SHP77 (cell line): ENCODE measurements at regions not wholly inside any gene's neighbourhood (a gene's known extent, or its start where the extent isn't known, plus 50 kb on each side); places are given as distances from the start of the nearest gene placed in this dataset.
"Not testable (repeated sequence)": the region's sequence is repeated elsewhere in the genome, so short reads cannot be mapped to it uniquely, and the experiment has no call there.

Source experiments
- DNase-seq, 2 experiments: peaks; one replicate each; lab custom pipeline; 2025; lab: John Stamatoyannopoulos, UW

DNA sequence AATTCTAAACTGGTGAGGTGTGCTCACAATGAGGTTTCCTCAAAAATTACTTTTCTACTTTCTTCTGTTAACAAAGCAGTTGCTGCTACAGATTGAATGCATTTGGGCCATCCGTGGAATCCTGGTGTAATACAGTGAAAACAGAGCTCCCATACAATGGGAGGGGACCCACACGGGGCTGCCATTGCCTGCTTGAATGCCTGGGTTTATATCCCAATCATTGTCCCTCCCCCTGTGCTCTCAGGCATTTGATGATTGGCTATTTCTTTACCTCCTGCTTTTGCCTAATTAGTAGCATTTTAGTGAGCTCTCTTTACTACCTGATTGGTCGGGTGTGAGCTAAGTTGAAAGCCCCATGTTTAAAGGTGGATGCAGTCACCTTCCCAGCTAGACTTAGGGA lies 52.9 kb upstream of the CSF1 start:
- not testable (repeated sequence) for DNase-seq

DNA sequence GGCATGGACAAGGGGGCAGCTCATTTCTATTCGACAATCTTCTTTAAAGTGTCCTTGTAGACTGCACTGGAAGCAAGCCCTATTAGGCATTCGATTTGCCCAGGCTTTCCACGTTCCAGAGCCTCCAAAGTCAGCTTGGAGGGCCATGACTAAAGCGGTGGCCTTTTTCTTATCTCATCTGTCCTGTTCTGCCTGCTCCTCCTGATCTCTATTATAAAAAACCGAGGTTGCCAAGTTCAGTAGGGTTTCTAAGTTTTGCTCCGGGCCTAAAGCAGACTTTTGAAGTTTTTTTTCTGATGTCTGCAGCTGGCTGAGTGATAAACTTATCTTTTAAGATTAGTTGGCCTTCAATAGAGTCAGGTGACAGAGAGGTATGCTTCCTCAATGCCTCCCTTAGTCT lies 54.7 kb upstream of the CSF1 start:
- not testable (repeated sequence) for DNase-seq

DNA sequence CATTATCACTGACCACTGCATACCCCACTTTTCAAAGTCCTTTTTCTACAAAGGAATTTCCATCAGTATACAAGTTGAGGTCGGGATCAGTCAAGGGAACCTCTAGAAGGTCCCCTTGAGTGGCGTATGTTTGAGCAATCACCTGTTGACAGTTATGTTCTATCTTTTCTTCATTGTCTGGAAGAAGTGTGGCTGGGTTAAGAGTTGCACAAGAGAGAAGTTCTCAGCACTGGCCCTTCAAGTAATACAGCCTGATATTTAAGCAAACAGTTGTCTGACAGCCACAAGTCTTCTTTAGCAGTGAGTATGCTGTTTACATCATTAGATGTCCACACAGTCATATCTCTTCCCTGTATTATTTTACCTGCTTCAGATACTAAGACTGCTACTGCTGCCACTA lies 56.7 kb upstream of the CSF1 start:
- DNase-seq, result not testable (repeated sequence)

DNA sequence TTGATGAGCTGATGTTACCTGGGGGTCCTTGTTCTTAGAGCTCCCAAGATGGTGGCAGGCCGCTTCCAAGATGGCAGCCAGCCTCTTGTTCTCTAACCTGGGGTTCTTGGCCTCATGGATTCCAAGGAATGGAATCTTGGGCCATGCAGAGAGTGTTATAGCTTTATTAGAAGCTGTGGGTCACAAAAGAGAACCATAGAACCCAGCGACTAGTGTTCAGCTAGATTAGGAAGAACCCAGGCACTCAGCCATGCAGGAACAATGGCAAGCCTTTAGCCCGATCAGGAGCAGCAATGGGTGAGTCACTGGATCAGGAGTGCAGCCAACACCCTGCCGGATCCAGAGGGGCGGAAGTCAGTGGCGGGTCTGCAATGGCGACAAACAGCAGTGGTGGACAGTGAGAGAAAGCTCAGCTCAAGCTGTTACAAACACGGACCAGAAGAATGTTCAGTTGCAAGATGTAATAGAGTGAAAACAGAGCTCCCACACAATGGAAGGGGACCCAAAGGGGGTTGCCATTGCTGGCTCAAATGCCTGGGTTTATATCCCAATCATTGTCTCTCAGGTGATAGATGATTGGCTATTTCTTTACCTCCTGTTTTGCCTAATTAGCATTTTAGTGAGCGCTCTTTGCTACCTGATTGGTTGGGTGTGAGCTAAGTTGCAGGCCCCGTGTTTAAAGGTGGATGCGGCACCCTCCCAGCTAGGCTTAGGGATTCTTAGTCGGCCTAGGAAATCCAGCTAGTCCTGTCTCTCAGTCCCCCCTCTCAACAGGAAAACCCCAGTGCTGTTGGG lies 58.2 kb upstream of the CSF1 start:
- DNase-seq, result not testable (repeated sequence)

DNA sequence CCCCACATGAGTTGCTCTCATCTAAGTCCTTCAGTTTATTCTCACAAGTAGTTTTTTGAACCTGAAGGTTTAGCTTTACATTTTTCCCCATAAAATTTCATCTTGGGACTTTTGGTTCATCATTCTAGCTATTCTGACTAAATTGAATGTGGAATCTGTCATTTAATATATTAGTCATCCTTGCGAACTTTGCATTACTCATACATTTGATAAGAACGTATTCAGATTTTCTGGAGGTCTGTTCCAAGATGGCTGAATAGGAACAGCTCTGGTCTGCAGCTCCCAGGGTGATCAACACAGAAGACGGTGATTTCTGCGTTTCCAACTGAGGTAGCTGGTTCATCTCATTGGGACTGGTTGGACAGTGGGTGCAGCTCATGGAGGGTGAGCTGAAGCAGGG lies 59.8 kb upstream of the CSF1 start:
- no peak for DNase-seq

DNA sequence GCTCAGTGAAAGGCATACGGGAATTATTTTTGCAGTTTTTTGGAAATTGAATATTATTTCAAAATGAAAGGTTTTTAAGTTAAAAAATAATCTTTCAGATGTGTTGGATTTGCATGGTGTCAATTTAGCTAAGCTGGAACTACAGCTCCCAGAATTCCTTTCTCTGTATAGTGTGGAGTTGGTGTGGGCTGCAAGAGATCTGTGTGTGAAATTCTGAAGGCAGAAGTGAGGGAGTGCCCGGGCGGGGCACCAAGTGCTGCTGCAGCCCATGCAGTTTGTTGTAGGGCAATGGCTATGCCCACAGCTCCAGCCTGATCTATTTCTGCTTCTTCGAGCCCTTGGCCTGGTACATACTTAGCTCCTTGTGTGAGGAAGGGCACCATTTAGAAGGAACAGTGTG lies 60.5 kb upstream of the CSF1 start:
- DNase-seq, result no peak

DNA sequence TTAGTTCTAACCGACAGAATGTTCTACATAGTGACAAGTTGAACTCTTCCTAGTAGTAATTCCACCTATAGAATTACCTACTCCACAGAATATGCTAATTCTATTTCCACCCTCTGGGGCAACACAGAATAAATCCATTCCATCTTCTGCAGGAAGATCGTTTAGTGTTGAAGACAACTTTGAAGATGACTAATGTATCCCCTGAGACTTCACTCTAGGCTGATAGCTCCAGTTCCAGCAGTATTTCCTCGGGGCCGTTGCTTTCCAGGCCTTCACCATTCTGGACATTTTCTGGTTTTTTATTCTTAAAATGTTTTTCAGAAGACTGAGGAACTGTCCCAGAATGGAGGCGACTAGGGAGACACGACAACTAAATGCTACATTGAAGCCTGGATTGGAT lies 61.0 kb upstream of the CSF1 start:
- DNase-seq, result no peak

DNA sequence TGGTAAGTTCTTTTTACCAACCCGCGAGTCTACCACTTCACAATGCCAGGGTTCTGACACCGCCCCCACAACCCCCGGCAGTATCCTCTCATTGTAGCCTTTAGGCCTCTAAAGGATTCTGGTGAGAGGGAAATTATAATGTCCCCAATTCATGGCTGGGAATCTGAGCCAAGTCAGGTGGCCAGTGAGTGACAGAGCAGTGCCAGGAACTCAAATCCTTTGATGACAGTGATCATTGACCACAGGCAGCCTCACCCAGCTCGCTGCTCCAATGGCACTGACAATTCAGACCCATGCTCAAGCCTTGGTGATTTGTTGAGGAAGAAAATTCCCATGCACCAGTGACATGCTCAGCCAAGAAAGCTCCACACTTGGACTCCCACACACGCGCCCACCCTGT lies 63.4 kb upstream of the CSF1 start:
- DNase-seq, result no peak

DNA sequence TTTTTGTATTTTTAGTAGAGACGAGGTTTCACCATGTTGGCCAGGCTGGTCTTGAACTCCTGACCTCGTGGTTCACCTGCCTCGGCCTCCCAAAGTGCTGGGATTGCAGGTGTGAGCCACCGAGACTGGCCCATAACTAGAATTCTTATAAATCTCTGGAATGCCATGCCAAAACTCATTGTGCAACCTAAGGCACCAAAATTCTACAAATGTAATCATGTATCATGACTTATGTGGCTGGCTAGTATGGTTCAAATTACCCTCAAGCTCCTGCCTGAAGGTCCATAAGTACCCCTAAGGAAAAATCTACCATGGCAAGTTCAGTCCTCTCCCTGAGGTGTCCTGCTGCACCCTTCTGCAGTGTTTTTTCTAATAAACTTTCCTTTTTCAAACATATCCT lies 63.8 kb upstream of the CSF1 start:
- no peak for DNase-seq

DNA sequence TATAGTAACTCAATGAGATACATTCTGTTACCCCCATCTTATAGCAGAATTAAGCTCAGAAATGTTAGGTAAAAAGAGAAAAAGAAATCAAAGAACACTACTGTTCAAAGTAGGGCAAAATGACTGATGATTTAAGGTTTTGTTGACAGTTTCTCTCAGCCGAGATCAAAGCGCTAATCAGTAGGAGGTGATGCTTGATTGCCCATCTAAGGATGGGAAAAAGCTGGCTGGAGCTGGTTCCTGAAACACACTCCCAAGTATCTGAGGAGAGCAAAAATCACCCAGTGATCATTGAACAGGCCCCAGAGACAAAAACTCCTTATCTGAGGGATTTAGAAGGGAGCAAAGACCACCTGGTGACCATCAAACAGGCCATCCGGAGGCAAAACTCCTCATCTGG lies 64.5 kb upstream of the CSF1 start:
- no peak for DNase-seq

DNA sequence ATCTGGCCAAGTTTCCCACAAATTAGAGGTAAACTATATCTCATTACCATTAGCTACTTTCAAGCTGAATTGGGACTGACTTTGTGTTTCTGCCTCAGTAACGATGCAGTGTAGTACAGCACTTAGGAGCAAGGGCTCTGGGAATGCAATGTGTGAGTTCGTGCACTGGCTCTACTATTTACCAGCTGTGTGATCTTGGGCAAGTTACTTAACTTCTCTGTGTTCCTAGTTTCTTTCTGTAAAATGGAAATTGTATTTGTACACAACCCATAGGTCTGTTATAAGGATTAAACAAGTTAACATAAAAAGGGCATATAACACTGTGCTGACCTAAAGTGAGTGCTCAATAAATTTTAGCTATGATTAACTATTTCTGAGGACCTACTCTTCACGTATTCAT lies 65.0 kb upstream of the CSF1 start:
- DNase-seq, result no peak

DNA sequence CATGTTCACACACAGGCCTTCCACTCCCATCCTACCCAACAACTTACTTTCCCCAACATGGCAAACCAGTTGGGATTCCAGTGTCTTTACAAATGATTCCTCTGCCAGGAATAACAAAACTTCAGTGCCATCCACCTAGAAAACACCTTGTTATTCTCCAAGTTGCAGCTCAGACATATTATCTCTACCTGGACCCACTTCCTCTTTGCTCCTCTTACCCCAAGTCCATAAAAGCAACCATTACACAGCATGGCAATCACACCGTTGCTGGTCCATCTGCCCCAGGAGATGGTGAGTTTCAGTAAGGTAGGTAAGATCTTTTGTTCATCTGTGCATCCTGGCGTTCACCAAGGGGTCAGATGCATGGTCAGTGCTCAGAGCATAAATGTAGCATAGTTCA lies 66.0 kb upstream of the CSF1 start:
- no peak for DNase-seq

DNA sequence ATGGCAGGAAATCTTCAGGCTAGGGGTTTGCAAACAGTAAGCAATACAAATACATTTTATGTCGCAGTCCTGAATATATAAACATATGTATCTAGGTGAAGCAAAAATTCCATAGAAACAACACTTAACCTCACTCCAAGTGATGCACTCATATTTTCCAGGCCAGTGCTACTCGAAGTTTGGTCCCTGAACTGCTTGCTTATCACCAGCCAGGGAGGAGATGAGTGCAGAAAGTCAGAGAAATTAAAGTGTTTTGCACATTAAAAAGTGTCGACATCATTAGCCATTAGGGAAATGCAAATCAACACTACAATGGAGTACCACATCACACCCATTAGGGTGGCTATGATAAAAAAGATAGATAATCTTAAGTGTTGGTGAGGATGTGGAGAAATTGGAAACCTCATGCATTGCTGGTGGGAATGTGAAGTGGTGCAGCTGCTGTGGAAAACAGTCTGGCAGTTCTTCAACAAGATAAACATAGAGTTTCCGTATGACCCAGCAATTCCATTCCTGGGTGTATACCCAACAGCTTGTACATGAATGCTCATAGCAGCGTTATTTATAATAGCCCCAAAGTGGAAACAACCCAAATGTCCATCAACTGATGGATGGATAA lies 70.5 kb upstream of the CSF1 start:
- DNase-seq, result no peak

DNA sequence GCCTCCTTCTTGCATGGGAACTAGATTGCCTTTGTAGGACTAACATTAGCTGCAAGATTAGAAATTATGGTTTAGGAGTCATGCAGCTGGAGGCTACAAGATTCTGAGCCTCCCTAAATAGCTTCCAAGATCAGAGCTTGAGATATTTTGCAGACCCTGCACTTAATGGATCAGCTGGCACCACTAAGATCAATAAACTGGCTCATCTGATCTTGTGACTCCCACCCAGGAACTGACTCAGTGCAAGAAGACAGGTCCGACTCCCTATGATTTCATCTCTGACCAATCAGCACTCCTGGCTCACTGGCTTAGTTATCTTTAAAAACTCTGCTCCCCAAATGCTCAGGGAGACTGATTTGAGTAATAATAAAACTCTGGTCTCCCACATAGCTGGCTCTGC lies 71.4 kb upstream of the CSF1 start:
- DNase-seq, result not testable (repeated sequence)

DNA sequence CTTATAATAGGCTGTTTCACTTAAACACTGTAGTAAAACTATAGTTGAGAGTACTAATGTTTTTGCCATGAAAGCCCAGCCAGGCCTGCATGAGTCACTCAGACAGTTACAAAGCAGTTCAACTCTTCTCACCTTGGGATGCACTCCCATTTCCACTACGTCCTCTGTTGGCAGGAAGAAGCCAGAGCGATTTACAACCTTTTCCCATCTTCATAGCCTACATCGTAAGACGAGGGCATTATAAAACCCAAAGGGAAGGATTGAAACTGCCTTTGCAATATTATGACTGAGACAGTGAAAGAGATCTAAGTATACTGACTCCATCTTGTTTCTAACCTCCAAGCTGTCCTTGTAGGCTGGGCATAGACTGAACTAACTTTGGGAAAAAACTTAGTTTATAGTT lies 71.8 kb upstream of the CSF1 start:
- no peak for DNase-seq

DNA sequence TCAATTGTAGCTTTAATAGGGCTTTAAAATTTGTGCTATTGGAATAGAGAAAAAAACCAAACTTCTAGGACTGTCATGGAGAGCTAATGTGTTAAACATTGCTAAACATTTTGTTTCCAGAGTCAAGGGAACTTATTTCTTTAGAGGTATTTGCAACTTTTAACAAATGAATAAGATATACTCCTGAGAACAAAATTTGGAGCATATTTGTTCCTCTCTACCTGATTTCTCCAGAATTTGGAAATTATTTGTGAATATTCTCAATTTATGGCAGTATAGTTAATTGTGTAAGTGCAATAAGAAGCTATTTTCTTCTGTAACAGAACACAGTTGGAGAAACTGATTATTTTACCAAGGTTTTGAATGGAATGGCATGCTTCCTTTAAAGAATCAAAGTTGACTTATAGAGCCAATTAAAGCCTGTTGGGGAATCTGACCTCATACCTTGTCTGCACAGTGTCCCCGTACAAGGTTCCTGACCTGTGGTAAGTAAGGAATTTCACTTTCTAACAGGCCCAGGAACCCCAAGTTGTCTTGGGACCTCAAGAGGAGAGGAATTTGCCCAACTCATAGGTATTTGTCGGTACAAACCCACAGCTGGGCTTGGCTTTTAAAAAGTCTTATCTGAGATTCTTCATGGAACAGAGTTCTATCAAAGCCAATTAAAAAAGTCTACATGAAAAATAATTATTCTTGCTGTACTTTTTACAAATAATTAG lies 72.6 kb upstream of the CSF1 start:
- no peak for DNase-seq

DNA sequence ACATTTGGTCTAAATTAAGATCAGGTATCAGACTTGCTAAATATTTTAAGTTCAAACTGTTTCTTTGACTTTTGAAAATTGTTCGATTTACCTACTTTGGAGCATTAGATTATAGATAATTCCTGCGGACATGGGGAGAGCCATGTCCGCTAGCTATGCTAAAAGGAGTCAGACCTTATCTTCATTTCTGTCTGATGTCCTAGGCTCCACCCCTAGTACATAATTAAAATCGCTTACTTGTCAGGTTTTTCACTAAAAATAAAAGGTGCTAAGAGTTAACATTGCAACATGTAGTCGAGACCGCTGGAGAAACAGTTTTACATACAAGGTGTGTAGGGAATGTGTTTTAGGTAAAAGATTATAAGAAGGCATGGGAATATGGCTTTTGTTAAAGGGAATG lies 71.9 kb upstream of the EPS8L3 start:
- not testable (repeated sequence) for DNase-seq

DNA sequence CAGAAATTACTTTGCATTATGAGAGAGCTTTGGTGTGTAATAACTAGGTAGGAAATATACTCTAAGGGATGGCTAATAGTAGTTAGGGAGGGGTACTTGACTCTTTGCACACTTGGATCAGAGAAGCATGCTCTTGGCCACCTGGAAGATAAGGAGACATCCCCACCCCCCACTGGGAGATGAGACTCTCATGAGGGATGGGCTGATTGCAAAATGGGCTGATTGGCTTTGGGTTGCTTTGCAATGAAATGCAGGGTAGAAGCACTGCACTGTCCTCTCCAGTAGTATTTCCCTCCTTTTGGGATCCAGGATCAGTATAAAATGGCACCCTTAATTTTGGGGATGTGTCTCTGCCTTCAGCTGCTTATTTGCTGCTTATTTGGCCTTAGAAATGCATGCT lies 71.2 kb upstream of the EPS8L3 start:
- DNase-seq, result no peak

DNA sequence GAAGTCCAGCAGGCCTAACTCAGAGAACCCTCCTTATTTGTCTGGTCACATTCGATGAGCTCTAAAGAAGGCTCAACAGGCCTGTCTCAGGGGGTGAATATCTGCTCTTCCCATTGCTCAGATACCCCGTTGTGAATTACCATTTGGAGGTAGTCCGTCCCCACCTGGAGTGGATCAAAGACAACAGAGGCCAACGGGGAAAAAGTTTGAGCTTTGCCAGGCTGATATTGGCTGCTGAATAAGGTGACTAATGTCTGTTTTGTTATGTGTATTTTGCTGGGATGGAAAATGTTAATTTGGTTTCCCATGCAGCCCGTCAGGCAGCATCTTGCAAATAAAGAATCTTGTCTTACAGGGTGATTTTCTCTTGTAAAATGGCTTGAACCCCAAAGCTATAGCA lies 69.2 kb upstream of the EPS8L3 start:
- DNase-seq, result no peak

DNA sequence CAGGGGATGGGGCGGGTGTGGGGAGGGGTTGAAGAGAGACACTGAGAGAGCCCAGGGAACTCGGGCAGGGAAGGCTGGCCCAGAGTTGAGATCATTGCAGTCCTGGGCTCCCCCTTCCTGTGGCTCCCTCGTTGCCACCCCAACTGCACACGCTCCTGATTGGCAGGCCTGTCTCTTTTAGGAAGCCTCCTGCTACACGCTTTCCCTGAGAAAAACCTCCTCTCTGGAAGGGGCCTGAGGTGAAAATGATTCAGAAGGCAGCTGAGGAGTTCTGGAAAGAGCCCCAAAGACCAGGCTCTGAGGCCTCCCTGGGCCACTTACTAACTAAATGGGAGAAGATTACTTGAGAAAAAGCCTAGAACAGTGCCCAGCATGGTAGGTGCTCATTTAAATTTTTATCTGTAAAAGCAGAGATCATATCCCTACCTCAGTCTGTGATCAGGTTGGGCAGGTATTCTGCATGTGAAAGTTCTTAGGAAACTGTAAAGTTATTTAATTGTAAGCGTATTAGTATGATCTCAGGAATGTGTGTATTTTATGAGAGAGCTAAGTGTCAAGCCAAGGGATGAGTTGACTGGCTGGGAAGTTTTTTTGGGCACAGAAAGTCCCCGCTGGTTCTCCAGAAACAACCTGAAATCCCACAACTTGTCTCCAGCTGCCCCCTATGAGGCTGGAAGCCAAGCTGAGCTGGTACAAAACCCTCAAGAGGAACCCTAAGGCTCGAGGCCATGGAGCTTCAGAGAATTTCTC lies 65.2 kb upstream of the EPS8L3 start:
- DNase-seq, result no peak

DNA sequence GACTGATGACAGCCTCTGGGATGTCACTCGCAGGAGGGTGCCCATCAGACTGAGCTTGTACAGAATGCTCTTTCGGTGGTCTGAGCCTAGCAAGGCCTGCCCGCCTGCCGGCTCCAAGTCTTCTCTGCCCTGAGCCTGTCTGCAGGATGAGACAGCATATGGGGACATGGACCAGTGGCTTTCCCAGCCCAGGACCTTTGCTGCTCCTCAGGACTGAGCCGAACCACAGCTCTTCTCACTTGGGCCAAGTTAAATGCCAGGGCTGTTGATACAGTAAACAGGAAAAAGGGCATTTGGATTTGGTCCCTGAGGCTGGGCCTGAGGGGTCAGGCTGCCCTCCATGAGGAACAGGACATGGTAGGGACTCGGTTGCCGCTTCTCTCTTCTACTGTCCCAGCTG lies 64.3 kb upstream of the EPS8L3 start:
- no peak for DNase-seq

DNA sequence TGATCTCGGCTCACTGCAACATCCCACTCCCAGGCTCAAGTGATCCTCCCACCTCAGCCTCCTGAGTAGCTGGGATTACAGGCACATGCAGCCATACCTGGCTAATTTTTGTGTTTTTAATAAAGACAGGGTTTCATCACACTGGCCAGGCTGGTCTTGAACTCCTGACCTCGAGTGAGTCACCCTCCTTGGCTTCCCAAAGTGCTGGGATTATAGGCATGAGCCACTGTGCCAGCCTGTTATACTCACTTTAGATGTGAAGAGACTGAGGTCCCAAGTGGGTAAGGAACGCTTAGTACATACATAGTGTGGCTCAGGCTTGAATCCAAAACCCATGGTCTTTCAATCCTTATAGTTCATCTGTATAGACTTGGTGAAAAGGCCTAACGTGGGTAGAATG lies 63.7 kb upstream of the EPS8L3 start:
- DNase-seq, result no peak

DNA sequence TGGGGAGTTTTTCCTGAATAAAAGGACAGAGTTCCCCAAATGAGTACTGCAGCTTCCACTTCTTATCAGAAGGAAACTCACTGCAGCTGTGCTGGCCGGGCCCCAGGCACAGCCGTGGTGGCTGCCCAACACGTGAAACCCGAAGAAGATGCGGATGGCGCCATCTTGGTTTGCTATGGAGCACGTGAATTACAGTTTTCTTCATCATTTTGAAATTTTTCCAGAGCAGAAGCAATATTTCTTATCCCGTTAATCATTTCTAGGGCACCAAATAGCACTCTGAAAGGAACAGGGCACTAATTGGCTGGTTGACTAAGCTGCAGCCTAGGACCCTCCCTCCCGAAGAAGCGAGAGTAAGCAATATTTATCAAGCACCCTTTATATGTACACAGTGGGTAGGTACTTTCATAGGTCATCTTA lies 63.2 kb upstream of the EPS8L3 start:
- DNase-seq, result no peak
